ENCODE measurements at regions not wholly inside any gene's neighbourhood (a gene's known extent, or its start where the extent isn't known, plus 50 kb on each side); places are given as distances from the start of the nearest gene placed in this dataset.

DNA sequence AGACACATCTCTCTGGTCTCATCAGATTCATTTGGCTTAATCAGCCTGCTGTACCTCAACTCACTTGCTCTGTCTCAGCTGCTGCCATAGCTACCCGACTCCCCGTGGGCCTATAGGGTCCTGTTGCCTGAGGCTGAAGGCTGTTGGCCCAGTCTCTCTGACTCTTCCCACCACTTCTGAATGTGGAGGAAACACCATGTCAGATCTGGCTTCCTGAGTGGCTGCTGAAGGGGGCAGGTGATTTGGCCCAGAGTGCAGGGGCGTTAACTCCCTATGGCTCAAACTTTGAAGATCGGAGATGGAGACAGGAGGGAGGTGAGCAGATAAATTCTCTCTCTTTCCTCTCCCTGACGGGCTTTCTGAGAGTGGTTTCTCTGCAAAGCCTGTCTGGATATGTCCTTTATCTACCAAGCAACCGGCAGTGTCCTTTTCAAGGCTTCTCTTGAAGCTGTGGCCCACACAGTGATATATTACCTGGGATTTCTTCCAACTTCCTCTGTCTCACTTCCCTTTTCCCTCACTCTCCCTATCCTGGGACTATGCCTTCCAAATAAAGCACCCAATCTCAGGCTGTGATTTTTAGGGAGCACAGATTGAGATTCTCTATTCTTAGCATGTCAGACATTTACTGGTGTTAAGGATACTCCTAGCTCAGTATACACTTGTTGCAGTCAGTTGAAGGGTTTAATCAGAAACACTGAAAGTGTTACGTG, 334.9 kb upstream of the TBC1D5 start:
- DNase-seq = no peak

DNA sequence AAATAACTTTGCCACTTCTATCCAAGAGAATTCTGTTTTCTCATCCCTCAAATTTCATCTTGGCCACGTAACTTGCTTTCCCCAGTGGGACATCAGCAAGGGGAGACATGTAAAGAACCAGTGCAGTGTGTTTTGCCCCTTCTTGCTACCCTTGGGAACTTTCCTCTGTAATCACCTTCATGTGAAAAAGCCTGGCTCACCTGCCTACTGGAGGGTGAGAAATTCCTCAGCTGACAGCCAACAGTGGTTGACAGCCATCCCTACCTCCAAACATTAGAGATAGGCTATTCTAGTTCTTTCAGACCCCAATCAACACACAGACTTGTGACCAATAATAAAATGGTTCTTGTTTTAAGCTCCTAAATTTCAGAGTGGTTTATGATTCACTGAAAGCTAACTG, 333.9 kb upstream of the TBC1D5 start:
- DNase-seq = no peak

DNA sequence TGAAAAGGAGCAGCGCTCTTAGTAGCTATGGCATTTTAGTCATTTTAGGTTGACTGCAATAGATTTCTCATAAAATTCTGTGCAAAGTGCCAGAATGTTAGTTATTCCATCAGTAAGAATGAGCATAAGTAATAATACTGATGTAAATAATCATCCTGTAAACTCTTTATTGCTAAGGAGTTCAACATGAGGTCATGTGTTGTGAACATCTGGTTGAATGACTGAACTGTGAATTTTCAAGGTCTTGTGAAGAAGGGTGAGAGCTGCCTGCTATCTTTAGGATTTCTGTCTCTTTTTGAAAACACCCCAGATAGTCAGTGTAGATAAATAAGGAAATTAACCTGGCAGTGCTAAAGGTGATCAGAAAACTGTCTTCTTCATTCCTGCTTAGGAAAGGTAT, 333.4 kb upstream of the TBC1D5 start:
- DNase-seq = no peak

DNA sequence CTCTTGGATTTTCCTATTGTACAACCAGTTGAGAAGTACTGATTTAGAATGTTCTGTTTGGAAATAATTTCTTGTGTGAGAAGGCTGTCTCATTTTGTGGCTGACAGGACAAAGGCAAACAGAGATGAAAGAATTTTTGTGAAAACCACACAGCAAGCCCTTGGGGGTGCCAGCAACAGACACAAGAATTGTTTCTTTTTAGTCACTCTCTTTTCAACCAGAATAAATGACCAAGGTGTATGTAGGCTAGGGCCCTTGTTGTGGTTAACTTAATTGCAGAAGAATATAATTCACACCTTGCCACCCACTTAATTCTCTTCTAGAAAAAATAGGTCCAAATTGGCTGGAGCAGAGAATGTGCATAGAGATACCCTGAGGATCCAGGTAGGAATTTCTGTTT, 329.4 kb upstream of the TBC1D5 start:
- peak; percentile 10 for DNase-seq

DNA sequence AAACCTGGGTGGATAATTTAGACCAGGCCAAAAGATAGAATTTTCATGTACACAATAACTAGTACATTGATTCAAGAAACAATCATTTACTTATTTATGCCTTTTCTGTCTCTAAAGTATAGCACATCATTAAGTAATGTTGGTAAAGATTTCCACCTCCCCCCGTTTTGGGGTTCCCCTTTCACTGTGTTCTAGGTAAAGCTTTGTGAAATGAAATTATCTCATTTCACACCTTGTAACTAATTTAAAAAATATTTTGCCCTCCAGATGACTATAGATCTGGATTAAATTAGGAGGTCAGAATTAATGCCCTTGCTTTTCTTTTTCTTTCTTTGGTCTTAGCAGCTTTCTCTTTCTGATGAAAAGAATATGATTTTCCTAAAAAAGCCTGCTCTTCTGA, 328.5 kb upstream of the TBC1D5 start:
- DNase-seq = no peak

DNA sequence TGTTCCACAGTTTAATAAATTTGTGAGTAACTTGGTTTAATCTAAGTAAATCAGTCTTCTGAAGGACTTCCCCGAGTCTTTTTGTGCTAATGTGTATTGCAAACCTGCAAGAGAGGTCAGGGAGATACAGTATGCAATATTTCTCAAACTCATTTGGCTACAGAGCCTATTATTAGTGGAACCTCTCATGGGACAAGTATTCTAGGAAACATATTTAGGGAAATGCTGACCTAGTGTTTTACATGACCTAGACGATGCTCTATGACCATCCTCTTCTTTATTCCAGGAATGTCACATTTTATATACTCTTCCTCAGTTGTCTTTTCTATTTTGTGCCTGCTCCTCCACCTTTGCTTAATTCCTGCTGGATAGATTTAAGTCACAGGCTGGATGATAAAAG, 327.8 kb upstream of the TBC1D5 start:
- DNase-seq = no peak

DNA sequence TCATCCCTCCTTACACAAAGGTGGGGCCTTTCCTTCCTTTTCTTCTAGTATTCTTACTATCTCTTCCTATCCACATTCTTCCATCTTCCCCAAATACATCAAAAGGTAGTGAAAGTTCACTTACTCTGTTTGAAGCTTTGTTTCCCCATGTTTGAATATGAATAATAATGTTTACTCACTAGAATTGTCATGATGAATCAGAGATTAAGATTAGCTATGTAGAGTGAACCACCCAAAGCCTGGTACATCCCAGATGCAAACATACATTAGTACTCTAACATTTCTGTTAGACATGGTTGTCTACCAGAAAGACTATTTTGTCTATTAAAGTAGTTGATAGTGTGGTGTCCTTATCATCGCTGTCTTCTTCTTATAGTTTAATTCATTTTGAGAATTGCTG, 327.1 kb upstream of the TBC1D5 start:
- DNase-seq = no peak

DNA sequence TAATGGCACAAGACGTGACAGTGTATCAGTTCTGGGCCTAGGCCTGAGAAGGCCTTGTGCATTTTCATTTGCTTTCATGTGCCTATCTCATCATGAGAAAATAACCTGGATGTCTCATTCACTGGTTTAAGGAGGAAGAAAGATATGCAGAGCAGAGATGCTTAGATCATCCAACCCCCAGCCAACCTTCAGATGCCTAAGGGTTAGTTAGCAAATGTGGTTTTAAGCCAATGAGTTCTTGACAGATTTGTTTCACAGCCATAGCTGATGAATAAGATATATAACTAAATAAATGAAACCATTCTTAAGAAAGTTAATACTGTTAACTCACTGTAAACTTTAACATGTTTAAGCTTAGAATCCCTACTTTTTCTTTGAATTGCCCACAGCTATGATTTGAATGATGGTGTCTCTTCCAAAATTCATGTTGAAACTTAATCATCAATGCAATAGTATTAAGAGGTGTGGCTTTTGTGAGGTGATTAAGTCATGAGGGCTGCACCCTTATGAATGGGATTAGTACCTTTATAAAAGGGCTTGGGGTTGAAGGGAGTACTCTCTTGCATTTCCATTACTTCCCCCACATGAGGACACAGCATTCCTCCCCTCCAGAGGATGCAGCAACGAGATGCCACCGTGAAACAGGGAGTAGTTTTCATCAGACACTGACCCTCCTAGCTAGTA, 324.6 kb upstream of the TBC1D5 start:
- no peak for DNase-seq

DNA sequence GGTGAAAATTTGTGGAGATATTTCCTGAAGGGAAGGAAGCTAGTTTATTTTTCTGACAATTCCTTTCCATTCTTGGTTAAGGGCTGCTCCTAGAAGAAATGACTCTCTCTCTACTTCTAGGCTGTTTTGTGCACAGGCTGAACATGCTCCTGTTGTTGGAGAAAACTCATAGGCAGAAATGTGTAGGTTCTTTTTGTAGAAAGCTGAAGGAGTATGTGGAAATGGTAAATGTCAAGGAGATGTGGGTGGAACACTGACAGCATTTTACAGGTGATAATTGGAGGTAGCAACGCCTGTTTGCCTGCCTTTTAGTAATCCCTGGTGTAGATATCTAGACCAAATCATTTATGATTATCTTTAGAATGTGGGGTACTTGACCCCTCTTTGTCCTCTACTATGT, 322.2 kb upstream of the TBC1D5 start:
- no peak for DNase-seq

DNA sequence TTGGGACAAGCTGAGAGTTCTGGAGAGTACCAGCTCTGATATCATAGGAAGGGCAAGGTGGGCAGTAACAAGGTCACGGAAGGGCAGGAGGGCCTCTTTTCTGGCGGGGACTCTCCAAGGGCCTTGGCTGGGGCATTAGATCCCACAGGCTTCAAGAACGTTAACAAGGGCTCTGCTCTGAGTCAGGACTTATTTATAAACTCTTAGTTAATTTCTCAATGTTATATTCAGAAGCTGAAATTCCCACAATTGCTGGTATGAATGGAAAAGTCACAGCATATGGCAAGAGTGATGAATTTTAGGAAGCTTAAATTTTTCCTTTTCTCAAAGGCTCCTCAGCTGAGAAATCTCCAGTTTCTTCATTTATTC, 320.2 kb upstream of the TBC1D5 start:
- peak; percentile 25 for DNase-seq

DNA sequence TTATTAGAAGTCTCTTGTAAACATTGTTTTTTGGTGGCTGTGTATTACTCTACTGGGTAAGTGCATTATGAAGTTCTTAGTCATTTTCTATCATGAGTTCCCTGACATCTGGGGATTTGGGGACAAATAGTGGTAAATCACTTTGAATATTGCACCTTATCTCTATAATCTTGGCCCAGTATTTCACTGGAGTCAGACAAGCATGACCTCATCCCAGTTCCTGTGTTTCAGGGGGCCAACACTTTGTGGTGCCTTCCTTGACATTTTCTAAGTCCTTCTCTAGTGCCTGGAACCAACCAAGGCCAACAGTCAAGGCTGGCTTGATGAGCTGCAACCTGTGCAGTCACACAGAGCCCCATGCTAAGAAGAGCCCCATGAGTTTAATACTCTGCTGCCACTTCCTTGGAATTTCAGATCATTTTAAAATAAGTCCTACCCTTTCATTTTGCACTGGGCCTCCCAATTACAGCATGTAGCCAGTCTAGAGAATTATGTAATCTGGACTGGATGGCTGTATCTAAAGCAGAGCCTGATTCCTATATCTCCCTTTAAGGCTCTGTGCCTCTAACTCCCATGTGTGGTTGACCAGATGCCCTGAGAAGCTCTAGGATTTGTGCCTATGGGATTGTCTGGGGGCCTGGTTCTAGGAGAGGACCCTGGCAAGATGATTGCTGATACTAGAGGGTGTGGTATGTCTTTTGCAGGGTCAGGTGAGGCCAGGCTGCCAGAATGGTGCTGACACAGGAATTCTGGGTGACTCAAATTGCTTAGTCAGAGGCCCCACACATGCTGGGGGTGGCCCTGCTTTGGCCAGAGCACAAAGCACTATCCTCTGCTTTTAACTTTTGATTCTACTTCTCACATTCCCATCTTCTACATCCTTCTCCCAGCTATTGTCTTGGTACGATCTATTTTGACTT, 319.6 kb upstream of the TBC1D5 start:
- peak; percentile 18 for DNase-seq

DNA sequence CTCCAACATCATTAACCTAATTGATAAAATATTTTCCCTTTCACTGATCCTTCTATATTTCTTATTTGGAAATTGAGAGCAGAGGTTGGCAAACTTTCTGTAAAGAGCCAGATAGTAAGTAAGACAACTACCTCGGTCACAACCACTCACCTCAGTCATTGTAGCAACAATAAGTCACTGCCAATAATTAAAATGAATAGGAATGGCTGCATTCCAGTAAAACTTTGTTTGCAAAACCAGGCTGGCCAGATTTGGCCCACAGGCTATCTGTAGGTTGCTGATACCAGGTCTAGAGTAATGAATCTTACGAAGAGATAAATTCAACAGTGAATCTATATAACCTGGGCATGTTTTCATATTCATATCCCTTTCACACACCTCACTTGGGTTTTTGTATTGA, 316.2 kb upstream of the TBC1D5 start:
- no peak for DNase-seq

DNA sequence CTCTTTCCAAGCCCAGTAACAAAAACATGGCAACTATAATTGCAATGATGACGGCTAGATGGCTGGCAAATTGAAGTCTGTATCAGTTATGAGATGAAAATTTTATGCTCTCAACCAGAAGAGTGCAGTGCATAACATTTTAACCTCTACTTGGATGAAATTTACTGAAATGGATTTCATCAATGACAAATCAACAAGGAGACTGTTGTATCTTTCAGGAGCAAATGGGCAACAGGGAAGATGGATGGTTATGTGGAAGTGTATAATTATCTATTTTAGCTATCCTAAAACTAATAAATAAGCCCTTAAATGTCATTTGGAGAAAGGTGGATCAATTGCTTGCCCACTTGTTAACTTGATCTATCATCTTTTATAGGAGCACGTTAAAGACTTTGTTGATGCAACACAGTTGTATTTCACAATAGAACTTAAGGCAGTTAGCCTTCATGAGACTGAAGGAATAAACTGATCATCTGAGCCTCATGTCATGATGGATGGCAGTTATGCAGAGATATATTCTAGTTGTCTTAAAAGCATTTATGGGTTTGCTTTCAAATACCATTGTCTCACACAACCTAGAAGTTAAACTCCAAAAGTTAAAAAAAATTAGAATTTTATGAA, 315.1 kb upstream of the TBC1D5 start:
- no peak for DNase-seq

DNA sequence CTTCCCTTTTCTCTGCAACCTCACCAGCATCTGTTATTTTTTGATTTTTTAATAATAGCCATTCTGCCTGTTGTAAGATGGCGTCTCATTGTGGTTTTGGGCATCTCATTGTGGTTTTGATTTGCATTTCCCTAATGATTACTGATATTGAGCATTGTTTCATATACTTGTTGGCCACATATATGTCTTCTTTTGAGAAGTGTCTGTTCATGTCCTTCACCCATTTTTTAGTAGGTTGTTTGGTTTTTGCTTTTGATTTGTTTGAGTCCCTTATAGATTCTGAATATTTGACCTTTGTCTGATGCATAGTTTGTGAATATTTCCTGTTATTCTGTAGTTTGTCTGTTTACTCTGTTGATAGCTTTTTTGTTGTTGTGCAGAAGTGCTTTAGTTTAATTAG, 312.2 kb upstream of the TBC1D5 start:
- DNase-seq = no peak

DNA sequence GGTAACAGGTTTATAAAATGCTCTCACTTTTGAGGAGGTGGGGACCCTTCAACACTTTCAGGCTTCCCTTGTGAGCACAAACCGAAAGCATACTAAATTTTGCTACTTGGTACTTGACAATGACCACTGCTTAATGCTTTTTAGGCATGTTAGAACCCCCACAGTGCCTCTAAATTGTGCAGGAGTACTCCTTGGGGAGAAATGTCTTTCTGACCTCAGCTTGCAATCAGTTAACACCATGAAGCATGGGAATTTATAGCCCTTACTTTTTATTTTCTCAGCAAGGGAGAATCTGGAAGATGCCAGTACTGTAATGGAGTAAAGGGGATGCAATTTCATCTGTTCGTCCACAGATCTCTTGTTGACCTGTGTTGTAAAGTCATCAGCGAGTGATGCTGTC, 308.9 kb upstream of the TBC1D5 start:
- DNase-seq = no peak

DNA sequence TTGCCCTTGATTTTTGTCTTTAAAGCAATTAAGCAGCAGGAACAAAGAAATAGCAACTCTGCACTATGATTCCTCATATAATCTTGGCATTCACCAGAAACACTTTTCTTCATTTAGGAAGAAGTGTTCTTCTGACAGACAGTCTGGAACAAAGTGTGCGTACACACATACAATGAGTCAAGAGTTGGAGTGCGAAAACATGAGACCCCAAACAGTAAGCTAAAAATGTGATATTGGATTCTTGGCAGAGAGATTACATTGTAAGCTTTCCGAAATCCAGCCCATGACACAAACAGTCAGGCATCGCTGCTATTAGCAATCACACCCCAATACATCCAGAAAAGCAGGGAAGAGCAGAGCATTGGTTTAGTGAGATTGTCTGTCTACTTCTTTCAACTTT, 306.7 kb upstream of the TBC1D5 start:
- no peak for DNase-seq

DNA sequence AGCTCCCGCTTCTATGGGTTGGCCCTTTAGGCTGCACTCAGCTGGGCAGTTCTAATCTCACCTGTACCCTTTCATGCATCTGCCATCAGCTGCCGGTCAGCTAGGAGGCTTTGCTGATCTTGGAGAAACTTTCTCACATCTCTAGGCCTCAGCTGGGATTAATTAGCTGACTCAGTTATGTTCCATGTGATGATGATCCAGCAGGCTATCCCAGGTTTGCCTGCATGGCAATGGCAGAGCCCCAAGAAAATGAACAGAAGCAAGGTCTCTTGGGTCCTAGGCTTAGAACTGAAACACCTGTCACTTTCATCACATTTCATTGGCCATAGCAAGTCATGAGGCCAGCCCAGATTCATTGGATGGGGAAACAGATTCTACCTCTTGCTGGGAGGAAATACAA, 304.6 kb upstream of the TBC1D5 start:
- peak; percentile 44 for DNase-seq

DNA sequence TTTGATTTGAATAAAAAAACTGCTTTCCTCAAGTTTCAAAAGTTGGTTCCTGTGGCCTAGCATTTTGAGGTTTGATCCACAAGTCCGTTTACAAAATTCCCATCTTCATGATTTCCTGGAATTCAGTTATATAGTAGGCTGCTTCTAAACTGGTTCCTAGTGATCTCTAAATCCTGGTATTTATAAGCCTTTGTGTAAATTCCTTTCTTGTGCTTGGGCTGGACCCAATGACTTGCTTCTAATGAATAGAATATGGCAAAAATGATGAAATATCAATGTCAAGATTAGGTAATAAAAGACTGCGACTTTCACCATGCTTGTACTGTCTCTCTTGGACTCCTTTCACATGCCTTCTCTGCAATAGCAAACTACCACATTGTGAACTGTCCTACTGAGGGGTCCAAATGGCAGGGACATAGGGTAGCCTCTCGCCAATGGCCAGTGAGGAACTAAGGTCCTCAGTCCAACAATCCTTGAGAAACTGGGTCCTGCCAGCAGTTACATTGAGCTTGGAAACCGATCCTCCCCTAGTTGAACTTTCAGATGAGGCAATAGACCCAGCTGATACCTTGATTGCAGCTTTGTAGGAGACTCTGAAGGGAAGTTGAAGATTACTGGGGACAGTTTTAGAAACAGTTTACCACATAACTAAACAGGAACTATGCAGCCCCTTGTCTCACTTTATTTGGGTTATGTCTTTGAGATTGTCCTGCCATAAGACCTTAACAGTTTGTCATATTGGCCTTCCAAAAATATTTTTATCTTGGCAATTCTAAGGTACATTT, 303.9 kb upstream of the TBC1D5 start:
- peak; percentile 23 for DNase-seq

DNA sequence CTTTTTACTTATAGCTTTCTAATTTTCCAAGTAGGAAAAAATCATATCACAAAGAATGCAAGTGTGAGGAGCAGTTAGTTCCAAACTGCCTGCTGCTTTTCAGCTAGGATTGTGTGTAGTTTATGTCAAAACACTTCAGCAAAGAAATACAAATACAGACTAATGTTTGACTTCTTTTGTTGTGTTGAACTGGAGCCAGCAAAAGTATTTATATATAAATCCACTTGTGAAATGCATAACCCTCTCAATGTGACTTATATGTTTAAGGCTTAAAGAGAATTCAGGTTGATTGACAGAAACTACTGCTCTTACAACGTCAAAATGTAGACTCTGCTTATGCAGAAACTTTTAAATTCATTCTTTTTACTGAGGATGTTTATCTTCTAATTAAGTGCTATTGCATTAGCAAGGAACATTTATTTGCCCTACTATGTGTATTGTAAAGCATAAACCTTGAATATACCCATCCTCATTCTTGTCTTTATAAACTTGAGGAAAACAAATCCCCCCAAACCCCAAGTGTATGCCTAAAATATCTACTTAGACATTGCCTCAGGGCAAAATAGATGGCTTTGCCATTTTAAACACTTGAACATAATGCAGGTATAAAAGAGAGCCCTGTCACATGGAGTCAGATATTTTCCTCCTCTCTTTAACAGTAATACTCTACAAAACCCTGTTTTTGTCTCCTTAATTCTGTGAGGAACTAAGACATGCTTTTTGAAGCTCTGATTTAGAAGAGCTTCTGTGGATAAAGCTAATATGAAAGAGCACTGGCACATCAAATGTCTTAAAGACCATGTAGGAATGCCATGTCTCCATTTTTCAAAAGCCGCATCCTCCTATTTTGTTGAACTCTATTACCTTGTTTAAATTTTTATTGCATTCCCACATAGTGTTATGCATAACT, 302.8 kb upstream of the TBC1D5 start:
- no peak for DNase-seq

DNA sequence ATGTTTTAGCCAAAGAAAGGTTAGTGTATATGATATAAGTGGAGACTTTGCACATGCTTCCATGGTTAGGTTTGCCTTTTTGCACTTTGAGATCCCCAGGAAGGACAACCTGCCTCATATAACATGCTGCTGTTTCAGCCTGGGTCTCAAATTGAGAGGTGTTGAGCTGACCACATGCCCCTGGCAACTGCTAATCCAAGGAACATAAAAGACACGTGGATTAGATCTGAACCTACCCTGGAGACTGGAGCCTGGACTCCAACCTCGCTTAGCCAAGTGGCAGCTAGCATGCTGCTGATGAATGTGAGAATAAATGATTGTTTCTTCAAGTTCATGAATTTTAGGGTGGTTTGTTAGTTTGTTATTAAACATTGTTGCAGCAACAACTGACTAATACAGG, 301.8 kb upstream of the TBC1D5 start:
- DNase-seq = no peak

DNA sequence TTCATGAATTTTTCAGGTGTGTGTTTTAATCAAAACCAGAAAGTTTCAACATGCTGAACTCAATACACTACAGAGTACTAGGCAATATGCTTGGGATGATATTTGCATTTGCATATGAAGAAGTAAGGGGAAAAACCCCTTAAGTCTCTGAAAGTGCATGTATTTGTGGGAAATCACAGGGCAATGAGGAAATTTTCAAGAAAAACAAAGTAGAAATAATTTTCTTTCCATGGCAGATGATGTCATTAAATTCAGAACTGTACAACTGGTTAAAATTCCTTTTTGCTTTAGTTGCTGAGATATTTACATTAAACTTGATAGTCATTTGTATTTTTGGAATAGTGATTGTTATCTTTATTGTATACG, 294.0 kb upstream of the TBC1D5 start:
- DNase-seq = no peak

Data from fibroblast of skin of scalp (primary cell).